ENCODE measurements at regions not wholly inside any gene's neighbourhood (a gene's known extent, or its start where the extent isn't known, plus 50 kb on each side); places are given as distances from the start of the nearest gene placed in this dataset.

GRCh38 chr9:13627071-13627470 is 347.6 kb upstream of the MPDZ start:
- DNase-seq = no peak

DNA sequence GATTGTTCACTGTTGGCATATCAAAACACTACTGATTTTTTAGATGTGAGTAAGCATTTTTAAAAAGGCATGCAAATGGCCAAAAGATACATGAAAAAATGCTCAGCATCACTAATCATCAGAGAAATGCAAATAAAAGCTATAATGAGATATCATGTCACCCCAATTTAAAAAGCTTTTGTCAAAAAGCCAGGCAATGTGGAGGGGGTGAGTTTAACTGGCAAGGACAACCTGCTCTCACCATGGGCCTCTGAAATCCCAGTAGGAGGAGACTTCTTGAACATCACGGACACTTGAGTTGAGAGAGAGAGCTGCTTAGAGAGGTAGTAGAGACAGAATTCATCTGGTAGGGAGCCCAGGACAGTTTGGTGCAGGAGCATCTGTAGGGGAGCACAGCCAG is 347.1 kb upstream of the MPDZ start:
- DNase-seq = no peak

GRCh38 chr9:13621872-13622564 is 342.5 kb upstream of the MPDZ start:
- DNase-seq = no peak

DNA sequence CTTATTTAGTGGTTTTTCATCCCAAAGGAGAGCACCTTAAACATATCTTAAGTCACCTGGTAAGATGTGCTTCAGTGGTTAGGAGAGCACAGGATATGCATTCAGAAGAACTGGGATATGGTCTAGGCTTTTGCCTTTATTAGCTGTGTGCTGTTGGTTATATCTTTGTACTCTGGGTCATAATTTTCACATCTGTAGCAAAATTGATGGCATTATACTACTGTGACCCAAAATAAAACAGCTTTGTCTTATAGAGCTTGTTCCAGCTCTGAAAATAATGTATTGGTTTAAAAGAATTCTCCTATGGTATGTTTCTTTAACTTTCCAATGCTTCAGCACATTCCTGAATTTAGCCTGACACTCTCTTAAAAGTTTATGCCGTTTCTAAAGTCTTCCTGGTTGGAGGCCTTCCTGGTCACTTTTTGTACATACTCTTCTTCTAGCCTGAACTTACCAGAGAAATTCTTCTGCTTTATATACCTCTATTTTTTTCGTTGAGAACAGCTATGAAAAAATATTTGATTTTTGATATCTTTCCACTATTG is 337.1 kb upstream of the MPDZ start:
- no peak for DNase-seq

GRCh38 chr9:13615660-13616490 is 336.4 kb upstream of the MPDZ start:
- DNase-seq = no peak

GRCh38 chr9:13614060-13614459 is 334.6 kb upstream of the MPDZ start:
- DNase-seq = no peak

DNA sequence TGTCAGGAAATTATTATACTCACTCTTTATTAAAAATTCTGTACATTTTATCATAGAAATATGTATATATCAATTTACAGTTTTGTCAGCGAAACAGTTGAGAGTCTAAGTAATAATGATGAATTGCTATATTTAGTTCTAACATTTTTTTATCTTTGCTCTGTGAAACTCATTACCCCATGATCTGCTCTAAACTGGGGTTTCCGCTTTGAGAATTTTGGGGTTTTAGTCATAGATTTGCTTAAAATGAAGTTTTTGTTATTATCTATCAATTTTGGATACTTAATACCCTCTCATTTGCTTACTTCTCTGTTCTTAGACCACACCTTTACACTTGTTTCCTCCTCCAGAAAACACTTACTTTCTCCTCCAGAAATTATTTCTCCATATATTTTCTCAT is 333.8 kb upstream of the MPDZ start:
- DNase-seq = no peak

DNA sequence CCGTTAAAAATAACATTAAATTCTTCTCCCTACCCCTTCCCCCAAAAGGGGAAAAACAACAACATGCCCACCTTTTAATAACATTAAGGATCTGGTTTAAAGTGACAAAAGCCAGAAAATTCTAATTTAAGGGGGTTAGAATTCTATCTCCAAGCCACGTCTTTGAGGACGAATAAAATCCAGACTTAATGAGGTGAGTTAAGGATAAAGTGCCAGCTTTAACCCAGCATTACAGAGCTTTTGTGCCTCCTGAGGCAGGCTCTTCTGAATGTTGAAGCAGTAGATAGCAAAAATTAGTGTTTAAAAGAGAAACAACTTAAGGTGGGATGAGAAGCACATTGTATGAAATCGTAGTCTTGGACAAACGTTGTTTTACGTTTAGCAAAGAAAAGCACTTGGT is 329.0 kb upstream of the MPDZ start:
- no peak for DNase-seq

- no peak for DNase-seq
Measured at GRCh38 chr9:13607481-13608441, 328.3 kb upstream of the MPDZ start.

- DNase-seq = no peak
Measured at GRCh38 chr9:13606586-13606985, 327.1 kb upstream of the MPDZ start.

- DNase-seq = no peak
Measured at GRCh38 chr9:13603921-13604320, 324.4 kb upstream of the MPDZ start.

DNA sequence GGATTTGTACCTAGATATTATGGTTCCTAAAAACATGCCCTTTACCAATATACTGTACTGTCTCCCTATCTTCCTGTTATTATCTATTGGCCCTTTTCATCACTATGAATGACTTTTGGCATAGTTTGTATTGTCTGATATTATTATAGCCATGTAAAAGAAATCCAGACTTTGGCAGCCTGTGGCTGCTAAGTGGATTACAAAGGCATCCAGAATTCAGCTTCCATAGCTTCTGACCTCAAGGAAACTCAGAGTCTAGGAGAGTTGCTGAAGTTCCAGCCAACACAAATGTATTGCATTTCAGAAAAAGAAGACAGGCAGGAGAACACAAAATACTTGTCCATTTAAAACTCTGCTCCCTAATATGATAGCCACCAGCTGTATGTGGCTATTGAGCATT is 319.2 kb upstream of the MPDZ start:
- no peak for DNase-seq

DNA sequence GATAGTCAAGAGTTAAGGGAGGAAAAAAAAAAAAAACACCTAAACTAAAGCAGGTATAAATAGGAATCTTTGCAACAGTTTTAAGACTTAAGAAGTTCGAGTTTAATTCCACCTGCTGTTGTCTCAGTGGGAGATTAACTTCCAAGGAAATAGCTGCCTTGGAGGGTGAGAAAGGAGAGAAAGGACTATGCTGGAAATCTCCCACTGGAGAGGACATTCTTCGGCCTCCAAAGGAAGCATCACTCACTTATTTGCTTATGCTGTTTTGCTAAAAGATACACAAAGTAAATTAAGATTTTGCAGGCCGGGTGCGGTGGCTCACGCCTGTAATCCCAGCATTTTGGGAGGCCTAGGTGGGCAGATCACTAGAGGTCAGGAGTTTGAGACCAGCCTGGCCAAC is 317.9 kb upstream of the MPDZ start:
- DNase-seq = no peak

DNA sequence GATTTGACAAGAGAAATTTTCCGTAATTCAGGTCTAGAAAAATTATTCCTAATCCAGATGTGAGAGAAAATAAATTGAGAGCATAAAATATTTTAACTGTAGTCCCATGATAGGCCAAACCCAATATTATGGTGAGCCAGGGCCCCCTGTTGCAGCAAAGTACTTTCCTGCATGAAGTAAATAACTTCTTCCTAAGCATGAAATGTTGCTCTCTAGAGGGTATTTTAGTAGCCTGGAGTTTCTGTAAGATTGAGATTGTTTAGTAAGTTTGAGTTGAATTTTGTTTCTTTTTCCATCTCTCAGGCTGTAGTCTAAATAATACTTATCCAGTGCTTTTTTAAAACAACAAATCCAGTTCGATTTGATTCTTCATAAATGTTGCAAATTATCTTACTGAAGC is 317.5 kb upstream of the MPDZ start:
- no peak for DNase-seq

DNA sequence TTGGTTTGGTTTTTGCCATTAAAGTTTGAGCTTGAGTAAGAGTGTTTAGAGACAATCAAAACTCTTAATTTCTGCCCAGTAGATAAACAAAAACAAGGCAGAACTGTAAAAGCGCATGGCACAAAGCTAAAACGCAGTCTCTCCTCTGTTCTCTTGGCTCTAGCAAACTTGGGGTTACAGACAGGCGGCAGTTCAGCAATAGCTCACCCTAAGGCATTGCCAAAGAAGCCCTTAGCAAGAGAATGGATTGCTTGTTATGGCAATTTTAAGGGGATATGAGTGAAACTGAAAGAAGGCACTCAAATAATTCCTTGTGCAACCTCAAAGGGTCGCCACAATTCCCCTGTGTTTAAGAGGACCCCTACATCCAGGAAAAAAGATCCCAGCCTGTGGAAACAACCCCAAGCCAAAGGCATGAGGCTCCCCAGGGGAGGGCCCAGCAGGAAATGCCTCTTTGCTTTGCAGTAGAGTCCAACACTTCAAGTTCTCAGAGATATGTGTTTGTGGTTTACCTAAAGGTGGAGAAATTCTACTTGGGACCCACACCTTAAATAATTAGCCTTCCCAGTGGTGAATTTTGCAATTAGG is 317.0 kb upstream of the MPDZ start:
- DNase-seq = no peak

DNA sequence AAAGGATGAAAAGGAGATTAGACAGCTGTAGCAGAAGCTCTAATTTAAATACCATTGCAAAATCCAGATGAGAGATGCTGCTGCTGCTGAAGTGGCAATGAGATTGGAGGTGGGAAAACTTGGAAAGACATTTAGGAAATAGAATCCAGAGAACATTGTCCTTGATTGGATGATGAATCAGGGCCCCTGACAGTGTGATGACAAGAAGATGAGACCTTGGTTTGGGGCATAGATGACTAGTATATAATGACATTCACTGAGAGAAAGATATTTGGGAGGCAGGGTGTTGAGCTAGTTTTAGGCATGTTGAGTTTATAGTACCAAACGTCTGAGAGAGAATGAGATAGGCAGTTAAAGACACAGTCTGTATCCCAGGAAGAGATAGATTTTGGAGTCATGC is 311.5 kb upstream of the MPDZ start:
- DNase-seq = no peak

DNA sequence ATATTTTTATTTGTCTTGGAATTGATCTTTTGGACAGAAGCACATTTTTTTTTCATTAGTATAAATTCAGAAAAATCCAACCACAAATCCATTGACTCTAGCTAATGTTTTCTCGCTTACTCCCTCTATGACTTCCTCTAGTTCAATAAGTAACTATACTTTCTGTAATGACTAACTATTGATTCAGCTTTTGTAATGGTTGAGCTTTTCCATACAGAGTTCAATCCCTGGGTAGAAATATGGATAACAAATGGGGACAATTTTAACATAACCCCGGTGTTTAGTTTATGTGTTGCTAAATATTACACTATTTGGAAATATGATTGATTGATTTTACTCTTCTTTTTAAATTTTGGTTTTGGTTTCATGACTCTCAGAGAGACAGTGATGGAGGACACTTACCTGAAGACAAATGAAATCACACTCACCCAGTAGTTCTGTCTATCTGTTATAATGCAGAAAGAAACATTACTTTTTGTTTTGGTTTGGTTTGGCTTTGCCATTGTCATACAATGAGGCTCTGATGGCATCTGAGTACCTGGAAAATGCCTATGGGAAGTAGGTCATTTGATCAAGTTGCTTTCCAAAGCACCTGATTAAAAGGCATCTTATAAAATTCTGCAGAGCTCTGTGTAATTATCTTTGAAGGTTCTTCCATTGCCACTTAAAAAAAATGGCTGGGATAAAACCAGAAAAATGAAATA is 309.7 kb upstream of the MPDZ start:
- no peak for DNase-seq

- DNase-seq = no peak
Measured at GRCh38 chr9:13588151-13589033, 308.9 kb upstream of the MPDZ start.

GRCh38 chr9:13587571-13587970 is 308.1 kb upstream of the MPDZ start:
- DNase-seq = no peak

DNA sequence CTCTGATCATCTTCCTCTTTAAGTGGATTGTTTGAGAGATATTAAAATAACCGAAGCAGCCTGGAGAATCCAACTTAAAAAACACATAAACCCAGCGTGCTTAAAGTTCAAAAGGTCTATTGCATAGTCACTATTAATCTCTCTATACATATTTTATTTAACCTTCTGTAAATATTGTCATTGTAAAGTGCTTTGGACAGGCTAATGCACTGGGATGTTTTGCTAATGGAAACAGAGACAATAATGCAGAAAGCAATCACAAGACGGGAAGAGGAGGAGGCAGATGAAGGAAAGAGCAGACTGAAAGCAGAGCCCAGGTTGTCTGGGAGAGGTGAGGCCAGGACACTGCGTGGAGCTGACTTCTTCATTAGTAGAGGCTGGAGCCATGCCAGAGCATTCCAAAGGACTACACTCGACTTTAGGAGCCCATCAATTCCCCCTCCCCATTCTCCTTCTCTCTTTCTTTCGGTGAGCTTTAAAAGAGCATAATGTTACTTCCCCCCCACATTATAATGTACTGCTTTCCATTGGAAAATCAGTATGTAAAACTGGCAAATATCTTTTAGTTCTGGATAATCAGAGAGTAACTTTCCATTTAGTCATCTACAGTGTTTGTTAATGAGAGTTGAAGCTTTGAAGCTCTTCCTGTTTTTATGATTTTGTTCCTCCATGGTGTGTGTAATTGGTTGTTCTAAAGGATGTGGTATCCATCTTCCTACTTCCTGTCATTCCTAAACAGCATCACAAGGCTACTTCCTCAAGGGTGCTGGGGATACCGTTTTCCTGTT is 307.3 kb upstream of the MPDZ start:
- DNase-seq = no peak

All from hematopoietic multipotent progenitor cell treated with erythropoietin and hydrocortisone succinate and interleukin-3 and kit ligand, for 8 days (in vitro differentiated cells).